ENCODE measurements at regions not wholly inside any gene's neighbourhood (a gene's known extent, or its start where the extent isn't known, plus 50 kb on each side); places are given as distances from the start of the nearest gene placed in this dataset.

DNA sequence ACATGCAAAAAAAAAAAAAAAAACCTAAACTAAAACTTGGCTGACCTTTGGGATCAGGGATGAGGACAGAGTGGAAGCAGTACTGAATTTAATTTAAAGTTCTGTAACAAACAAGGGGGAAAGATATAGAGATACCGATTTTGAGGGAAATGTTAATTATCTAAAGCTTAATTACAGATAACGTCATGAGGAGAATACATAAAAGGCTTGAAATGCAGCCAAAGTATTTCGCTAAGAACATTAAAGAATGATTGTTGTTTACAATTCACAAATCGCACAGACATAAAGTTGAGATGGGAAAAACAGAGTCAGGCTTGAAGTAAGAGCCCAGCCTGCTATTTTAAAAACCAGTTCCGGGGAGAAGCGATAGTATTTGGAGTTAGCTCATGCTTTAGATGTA is 208.0 kb upstream of the SASH1 start:
- Mint-ChIP-seq H3K36me3 (peaks cover 10% of the 10 kb centered on the region), H3K4me1 (no peaks in the 10 kb centered on the region), H3K9me3 (peaks cover 14% of the 10 kb centered on the region), H3K4me3 (no peak overlapping the region), H3K27ac (no peak overlapping the region), H3K27me3 (ENCODE audit: low read depth) (peaks cover 5% of the 10 kb centered on the region)
- ChIA-PET POLR2A (no interaction called here), CTCF (no interaction called here)
- DNase-seq (ENCODE audit: low spot score) (no peak), ATAC-seq (no peak)
- TF ChIP-seq, protein P1, sequence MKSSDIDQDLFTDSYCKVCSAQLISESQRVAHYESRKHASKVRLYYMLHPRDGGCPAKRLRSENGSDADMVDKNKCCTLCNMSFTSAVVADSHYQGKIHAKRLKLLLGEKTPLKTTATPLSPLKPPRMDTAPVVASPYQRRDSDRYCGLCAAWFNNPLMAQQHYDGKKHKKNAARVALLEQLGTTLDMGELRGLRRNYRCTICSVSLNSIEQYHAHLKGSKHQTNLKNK (CRISPR knock-in tag; IDR thresholded peaks at IDR 0.05) = no peak
- TF ChIP-seq, protein P2, sequence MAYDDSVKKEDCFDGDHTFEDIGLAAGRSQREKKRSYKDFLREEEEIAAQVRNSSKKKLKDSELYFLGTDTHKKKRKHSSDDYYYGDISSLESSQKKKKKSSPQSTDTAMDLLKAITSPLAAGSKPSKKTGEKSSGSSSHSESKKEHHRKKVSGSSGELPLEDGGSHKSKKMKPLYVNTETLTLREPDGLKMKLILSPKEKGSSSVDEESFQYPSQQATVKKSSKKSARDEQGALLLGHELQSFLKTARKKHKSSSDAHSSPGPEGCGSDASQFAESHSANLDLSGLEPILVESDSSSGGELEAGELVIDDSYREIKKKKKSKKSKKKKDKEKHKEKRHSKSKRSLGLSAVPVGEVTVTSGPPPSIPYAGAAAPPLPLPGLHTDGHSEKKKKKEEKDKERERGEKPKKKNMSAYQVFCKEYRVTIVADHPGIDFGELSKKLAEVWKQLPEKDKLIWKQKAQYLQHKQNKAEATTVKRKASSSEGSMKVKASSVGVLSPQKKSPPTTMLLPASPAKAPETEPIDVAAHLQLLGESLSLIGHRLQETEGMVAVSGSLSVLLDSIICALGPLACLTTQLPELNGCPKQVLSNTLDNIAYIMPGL (CRISPR knock-in tag; IDR thresholded peaks at IDR 0.05) = no peak
- TF ChIP-seq RELA (CRISPR knock-in tag; IDR thresholded peaks at IDR 0.05; ENCODE audit: borderline replicate concordance) = no peak
- no peak for TF ChIP-seq CBFB (CRISPR knock-in tag; IDR thresholded peaks at IDR 0.05; ENCODE audit: low read depth)
- TF ChIP-seq JAZF1 (CRISPR knock-in tag; IDR thresholded peaks at IDR 0.05) = no peak
- TF ChIP-seq IRF2 (CRISPR knock-in tag; IDR thresholded peaks at IDR 0.05; ENCODE audit: borderline replicate concordance, low read depth) = no peak
- no peak for TF ChIP-seq JUN (CRISPR knock-in tag; IDR thresholded peaks at IDR 0.05)
- no peak for TF ChIP-seq SOX15 (CRISPR knock-in tag; IDR thresholded peaks at IDR 0.05)

DNA sequence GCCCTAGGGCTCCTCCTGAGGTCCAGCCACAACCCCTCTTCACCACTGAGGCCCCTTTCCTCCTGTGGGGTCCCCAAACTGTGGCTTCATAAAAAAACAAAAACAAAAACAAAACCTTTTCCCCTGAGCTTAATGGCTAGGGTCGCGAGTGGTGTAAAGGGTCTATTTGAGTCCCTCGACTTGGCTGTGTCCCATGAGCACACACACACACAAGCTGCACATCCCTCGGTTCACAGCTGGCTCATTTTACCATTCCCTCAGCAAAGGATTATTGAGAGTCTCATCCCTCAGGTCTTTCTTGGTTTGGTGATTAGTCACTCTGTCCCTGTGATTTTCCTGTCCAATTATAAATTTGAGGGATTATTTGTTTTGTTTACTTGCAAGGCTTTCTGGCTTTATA is 206.1 kb upstream of the SASH1 start:
- ChIA-PET POLR2A (no interaction called here), CTCF (no interaction called here)
- Mint-ChIP-seq H3K36me3 (peaks cover 10% of the 10 kb centered on the region), H3K9me3 (peaks cover 14% of the 10 kb centered on the region), H3K4me3 (no peak overlapping the region), H3K27ac (no peak overlapping the region), H3K4me1 (no peaks in the 10 kb centered on the region), H3K27me3 (ENCODE audit: low read depth) (peaks cover 5% of the 10 kb centered on the region)
- ATAC-seq = no peak
- TF ChIP-seq ATF1 (CRISPR knock-in tag; IDR thresholded peaks at IDR 0.05) (no peak), RELA (CRISPR knock-in tag; IDR thresholded peaks at IDR 0.05; ENCODE audit: borderline replicate concordance) (no peak), GRHL2 (CRISPR knock-in tag; IDR thresholded peaks at IDR 0.05; ENCODE audit: insufficient replicate concordance, severe bottlenecking) (no peak), KAT7 (CRISPR knock-in tag; IDR thresholded peaks at IDR 0.05; ENCODE audit: borderline replicate concordance) (no peak), MXD4 (CRISPR knock-in tag; IDR thresholded peaks at IDR 0.05; ENCODE audit: borderline replicate concordance) (no peak), EMX1 (CRISPR knock-in tag; IDR thresholded peaks at IDR 0.05) (no peak), TEAD4 (CRISPR knock-in tag; IDR thresholded peaks at IDR 0.05) (no peak), SOX15 (CRISPR knock-in tag; IDR thresholded peaks at IDR 0.05) (no peak)
- TF ChIP-seq, protein P3, sequence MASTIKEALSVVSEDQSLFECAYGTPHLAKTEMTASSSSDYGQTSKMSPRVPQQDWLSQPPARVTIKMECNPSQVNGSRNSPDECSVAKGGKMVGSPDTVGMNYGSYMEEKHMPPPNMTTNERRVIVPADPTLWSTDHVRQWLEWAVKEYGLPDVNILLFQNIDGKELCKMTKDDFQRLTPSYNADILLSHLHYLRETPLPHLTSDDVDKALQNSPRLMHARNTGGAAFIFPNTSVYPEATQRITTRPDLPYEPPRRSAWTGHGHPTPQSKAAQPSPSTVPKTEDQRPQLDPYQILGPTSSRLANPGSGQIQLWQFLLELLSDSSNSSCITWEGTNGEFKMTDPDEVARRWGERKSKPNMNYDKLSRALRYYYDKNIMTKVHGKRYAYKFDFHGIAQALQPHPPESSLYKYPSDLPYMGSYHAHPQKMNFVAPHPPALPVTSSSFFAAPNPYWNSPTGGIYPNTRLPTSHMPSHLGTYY (CRISPR knock-in tag; IDR thresholded peaks at IDR 0.05) = no peak
- TF ChIP-seq, protein P4, sequence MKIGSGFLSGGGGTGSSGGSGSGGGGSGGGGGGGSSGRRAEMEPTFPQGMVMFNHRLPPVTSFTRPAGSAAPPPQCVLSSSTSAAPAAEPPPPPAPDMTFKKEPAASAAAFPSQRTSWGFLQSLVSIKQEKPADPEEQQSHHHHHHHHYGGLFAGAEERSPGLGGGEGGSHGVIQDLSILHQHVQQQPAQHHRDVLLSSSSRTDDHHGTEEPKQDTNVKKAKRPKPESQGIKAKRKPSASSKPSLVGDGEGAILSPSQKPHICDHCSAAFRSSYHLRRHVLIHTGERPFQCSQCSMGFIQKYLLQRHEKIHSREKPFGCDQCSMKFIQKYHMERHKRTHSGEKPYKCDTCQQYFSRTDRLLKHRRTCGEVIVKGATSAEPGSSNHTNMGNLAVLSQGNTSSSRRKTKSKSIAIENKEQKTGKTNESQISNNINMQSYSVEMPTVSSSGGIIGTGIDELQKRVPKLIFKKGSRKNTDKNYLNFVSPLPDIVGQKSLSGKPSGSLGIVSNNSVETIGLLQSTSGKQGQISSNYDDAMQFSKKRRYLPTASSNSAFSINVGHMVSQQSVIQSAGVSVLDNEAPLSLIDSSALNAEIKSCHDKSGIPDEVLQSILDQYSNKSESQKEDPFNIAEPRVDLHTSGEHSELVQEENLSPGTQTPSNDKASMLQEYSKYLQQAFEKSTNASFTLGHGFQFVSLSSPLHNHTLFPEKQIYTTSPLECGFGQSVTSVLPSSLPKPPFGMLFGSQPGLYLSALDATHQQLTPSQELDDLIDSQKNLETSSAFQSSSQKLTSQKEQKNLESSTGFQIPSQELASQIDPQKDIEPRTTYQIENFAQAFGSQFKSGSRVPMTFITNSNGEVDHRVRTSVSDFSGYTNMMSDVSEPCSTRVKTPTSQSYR (CRISPR knock-in tag; IDR thresholded peaks at IDR 0.05) = no peak
- TF ChIP-seq, protein P5, sequence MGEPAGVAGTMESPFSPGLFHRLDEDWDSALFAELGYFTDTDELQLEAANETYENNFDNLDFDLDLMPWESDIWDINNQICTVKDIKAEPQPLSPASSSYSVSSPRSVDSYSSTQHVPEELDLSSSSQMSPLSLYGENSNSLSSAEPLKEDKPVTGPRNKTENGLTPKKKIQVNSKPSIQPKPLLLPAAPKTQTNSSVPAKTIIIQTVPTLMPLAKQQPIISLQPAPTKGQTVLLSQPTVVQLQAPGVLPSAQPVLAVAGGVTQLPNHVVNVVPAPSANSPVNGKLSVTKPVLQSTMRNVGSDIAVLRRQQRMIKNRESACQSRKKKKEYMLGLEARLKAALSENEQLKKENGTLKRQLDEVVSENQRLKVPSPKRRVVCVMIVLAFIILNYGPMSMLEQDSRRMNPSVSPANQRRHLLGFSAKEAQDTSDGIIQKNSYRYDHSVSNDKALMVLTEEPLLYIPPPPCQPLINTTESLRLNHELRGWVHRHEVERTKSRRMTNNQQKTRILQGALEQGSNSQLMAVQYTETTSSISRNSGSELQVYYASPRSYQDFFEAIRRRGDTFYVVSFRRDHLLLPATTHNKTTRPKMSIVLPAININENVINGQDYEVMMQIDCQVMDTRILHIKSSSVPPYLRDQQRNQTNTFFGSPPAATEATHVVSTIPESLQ (CRISPR knock-in tag; IDR thresholded peaks at IDR 0.05) = no peak
- TF ChIP-seq, protein P6, sequence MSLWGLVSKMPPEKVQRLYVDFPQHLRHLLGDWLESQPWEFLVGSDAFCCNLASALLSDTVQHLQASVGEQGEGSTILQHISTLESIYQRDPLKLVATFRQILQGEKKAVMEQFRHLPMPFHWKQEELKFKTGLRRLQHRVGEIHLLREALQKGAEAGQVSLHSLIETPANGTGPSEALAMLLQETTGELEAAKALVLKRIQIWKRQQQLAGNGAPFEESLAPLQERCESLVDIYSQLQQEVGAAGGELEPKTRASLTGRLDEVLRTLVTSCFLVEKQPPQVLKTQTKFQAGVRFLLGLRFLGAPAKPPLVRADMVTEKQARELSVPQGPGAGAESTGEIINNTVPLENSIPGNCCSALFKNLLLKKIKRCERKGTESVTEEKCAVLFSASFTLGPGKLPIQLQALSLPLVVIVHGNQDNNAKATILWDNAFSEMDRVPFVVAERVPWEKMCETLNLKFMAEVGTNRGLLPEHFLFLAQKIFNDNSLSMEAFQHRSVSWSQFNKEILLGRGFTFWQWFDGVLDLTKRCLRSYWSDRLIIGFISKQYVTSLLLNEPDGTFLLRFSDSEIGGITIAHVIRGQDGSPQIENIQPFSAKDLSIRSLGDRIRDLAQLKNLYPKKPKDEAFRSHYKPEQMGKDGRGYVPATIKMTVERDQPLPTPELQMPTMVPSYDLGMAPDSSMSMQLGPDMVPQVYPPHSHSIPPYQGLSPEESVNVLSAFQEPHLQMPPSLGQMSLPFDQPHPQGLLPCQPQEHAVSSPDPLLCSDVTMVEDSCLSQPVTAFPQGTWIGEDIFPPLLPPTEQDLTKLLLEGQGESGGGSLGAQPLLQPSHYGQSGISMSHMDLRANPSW (CRISPR knock-in tag; conservative IDR thresholded peaks at IDR 0.05; ENCODE audit: low read depth) = no peak
- TF ChIP-seq, protein P7, sequence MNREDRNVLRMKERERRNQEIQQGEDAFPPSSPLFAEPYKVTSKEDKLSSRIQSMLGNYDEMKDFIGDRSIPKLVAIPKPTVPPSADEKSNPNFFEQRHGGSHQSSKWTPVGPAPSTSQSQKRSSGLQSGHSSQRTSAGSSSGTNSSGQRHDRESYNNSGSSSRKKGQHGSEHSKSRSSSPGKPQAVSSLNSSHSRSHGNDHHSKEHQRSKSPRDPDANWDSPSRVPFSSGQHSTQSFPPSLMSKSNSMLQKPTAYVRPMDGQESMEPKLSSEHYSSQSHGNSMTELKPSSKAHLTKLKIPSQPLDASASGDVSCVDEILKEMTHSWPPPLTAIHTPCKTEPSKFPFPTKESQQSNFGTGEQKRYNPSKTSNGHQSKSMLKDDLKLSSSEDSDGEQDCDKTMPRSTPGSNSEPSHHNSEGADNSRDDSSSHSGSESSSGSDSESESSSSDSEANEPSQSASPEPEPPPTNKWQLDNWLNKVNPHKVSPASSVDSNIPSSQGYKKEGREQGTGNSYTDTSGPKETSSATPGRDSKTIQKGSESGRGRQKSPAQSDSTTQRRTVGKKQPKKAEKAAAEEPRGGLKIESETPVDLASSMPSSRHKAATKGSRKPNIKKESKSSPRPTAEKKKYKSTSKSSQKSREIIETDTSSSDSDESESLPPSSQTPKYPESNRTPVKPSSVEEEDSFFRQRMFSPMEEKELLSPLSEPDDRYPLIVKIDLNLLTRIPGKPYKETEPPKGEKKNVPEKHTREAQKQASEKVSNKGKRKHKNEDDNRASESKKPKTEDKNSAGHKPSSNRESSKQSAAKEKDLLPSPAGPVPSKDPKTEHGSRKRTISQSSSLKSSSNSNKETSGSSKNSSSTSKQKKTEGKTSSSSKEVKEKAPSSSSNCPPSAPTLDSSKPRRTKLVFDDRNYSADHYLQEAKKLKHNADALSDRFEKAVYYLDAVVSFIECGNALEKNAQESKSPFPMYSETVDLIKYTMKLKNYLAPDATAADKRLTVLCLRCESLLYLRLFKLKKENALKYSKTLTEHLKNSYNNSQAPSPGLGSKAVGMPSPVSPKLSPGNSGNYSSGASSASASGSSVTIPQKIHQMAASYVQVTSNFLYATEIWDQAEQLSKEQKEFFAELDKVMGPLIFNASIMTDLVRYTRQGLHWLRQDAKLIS (CRISPR knock-in tag; IDR thresholded peaks at IDR 0.05; ENCODE audit: borderline replicate concordance) = no peak
- no peak for DNase-seq (ENCODE audit: low spot score)
